Suprapubic skin (tissue), 4 donors: ENCODE measurements at regions not wholly inside any gene's neighbourhood (a gene's known extent, or its start where the extent isn't known, plus 50 kb on each side); places are given as distances from the start of the nearest gene placed in this dataset.

Source experiments
- DNase-seq, 2 donors: peaks; one replicate each; pipeline ENCODE4 v3.0.0-alpha.2; 2019; ENCODE audit warnings: low spot score in 2 of 2
- H3K27ac ChIP-seq: fragments of 200-600 bp; sonication (generic); one replicate; pipeline ENCODE4 v1.5.1; 2019
- H3K27me3 ChIP-seq: fragments of 200-600 bp; sonication (generic); one replicate; pipeline ENCODE4 v1.5.1; 2019
- H3K36me3 ChIP-seq: fragments of 200-600 bp; sonication (generic); one replicate; pipeline ENCODE4 v1.5.1; 2019
- H3K4me1 ChIP-seq: fragments of 200-600 bp; sonication (generic); one replicate; pipeline ENCODE4 v1.5.1; 2019
- H3K4me3 ChIP-seq: fragments of 200-600 bp; sonication (generic); one replicate; pipeline ENCODE4 v1.5.1; 2019; ENCODE audit warnings: mild to moderate bottlenecking
- H3K9me3 ChIP-seq: fragments of 200-600 bp; sonication (generic); one replicate; pipeline ENCODE4 v1.5.1; 2019
- EP300 ChIP-seq: sonication (generic); formaldehyde crosslinking; IDR thresholded peaks from one replicate; pipeline ENCODE4 v1.6.1; 2017; ENCODE audit warnings: antibody characterized with exemption
- POLR2A ChIP-seq, 2 donors: fragments of 450-650 bp; IDR thresholded peaks; one replicate each; pipeline ENCODE4 v1.6.1; 2017; ENCODE audit warnings: antibody characterized with exemption in 2 of 2, mild to moderate bottlenecking in 2 of 2, moderate library complexity in 2 of 2
- POLR2AphosphoS5 ChIP-seq, 3 donors: sonication (generic); formaldehyde crosslinking; IDR thresholded peaks; one replicate each; pipeline ENCODE4 v1.6.1; 2017; ENCODE audit warnings: antibody characterized with exemption in 3 of 3
- WGBS: methylation state at CpG from one replicate; pipeline ENCODE4 v1.1.5; 2018; 5-methylcytosine and 5-hydroxymethylcytosine counted together
- TF ChIP-seq, protein P1 (sequence below), 2 donors: fragments of 200-600 bp in 1 of 2; fragments of 450-650 bp in 1 of 2; sonication (generic) in 1 of 2; IDR thresholded peaks; one replicate each; pipeline ENCODE4 v1.5.1; 2016 to 2019; ENCODE audit warnings: antibody characterized with exemption in 2 of 2, mild to moderate bottlenecking in 1 of 2, moderate library complexity in 1 of 2

DNA sequence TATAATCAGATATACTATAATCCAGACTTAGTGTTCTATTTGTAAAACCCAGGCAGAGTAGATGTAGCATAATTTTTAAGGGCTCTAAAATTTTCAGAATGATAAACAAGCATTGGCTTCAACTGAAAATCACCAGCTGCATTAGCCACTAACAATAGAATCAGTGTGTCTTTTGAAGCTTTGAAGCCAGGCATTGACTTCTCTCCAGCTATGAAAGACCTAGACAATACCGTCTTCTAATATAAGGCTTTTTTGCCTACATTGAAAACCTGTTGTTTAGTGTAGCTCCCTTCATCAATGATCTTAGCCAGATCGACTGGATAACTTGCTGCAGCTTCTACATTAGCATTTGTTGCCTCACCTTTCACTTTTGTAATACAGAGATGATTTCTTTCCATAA, 1877.3 kb upstream of the ACO1 start:
- Histone ChIP-seq H3K27me3 (no peaks in the 10 kb centered on the region), H3K27ac (no peak overlapping the region), H3K4me1 (no peaks in the 10 kb centered on the region), H3K9me3 (no peaks in the 10 kb centered on the region), H3K4me3 (no peak overlapping the region), H3K36me3 (no peaks in the 10 kb centered on the region)
- DNase-seq: no peak
- WGBS: 74% methylated on average over 2 of the region's 2 CpGs
- TF ChIP-seq EP300 (no peak), POLR2AphosphoS5 (IDR thresholded peaks at IDR 0.05) (no peak), POLR2A (IDR thresholded peaks at IDR 0.05) (no peak)
- TF ChIP-seq, protein P1, sequence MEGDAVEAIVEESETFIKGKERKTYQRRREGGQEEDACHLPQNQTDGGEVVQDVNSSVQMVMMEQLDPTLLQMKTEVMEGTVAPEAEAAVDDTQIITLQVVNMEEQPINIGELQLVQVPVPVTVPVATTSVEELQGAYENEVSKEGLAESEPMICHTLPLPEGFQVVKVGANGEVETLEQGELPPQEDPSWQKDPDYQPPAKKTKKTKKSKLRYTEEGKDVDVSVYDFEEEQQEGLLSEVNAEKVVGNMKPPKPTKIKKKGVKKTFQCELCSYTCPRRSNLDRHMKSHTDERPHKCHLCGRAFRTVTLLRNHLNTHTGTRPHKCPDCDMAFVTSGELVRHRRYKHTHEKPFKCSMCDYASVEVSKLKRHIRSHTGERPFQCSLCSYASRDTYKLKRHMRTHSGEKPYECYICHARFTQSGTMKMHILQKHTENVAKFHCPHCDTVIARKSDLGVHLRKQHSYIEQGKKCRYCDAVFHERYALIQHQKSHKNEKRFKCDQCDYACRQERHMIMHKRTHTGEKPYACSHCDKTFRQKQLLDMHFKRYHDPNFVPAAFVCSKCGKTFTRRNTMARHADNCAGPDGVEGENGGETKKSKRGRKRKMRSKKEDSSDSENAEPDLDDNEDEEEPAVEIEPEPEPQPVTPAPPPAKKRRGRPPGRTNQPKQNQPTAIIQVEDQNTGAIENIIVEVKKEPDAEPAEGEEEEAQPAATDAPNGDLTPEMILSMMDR (IDR thresholded peaks at IDR 0.05): no peak

DNA sequence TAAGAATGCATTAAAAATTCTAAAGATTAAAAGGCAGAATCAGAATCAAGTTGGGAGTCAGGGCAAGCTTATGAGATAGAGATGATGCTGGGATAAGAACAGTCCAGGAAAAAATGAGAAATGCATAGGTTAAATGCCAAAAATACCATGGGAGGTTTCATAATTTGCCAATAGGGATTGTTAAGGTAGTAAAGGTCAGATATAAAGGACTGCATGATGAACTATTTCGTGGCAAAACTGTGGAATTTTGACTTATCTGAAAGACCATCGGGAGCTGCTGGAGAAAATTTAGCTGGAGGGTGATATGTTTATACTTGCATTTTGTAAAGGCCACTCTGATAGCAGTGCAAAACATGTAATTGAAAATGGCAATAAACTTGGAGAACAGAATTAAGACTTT, 1872.8 kb upstream of the ACO1 start:
- no peaks in the 10 kb centered on the region for H3K36me3 ChIP-seq
- no peaks in the 10 kb centered on the region for H3K27me3 ChIP-seq
- no peak for TF ChIP-seq POLR2AphosphoS5 (IDR thresholded peaks at IDR 0.05)
- TF ChIP-seq POLR2A (IDR thresholded peaks at IDR 0.05): no peak
- TF ChIP-seq, protein P1 (IDR thresholded peaks at IDR 0.05): no peak
- TF ChIP-seq EP300: no peak
- H3K27ac ChIP-seq: no peak overlapping the region
- 45% methylated on average over 2 of the region's 2 CpGs for WGBS
- H3K4me1 ChIP-seq: no peaks in the 10 kb centered on the region
- H3K9me3 ChIP-seq: peaks cover 4% of the 10 kb centered on the region
- no peak for DNase-seq
- no peak overlapping the region for H3K4me3 ChIP-seq

DNA sequence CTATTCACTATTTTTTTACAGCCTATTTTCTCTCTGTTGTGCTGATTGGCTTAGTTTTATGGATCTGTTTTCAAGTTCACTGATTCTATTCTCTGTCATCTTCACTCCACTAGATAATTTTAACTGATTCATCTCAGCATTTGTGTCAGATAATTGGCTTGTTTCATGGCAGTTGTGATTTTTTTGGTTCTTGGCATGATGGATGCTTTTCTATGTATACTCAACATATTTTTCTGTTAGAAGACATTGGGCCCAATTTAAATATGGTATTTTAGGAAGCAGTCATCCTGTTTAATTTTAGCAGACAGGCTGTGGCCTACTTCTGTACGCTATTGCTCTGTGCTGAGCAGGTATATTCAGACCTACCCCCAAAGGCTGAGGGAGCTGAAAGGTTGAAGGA, 1865.3 kb upstream of the ACO1 start:
- no peaks in the 10 kb centered on the region for H3K4me1 ChIP-seq
- H3K4me3 ChIP-seq: no peak overlapping the region
- no peaks in the 10 kb centered on the region for H3K27me3 ChIP-seq
- H3K27ac ChIP-seq: no peak overlapping the region
- H3K9me3 ChIP-seq: no peaks in the 10 kb centered on the region
- no peak for DNase-seq
- WGBS: 95% methylated on average over 1 of the region's 1 CpG
- TF ChIP-seq POLR2AphosphoS5 (IDR thresholded peaks at IDR 0.05): no peak
- no peak for TF ChIP-seq EP300
- TF ChIP-seq, protein P1 (IDR thresholded peaks at IDR 0.05): no peak
- TF ChIP-seq POLR2A (IDR thresholded peaks at IDR 0.05): no peak
- H3K36me3 ChIP-seq: no peaks in the 10 kb centered on the region

DNA sequence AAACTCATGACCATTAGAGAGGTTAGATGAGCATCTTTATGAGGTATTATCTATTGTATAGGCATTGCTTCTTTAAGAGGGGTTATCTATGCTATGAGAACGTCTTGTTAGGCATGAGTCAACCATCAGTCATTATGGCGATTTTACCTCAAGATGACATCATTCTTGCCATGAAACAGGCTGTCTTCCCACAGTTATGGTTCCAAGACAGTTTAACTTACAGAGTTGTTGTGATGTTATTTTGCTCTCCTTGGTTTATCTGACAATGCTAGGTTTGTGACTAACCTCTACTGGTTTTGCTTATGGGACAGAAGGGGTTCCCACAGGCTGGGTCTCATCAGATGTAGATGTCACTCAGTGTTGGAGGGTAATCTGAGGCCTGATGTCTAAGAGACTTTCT, 1864.7 kb upstream of the ACO1 start:
- no peak for DNase-seq
- H3K27me3 ChIP-seq: no peaks in the 10 kb centered on the region
- WGBS: 83% methylated on average over 2 of the region's 2 CpGs

DNA sequence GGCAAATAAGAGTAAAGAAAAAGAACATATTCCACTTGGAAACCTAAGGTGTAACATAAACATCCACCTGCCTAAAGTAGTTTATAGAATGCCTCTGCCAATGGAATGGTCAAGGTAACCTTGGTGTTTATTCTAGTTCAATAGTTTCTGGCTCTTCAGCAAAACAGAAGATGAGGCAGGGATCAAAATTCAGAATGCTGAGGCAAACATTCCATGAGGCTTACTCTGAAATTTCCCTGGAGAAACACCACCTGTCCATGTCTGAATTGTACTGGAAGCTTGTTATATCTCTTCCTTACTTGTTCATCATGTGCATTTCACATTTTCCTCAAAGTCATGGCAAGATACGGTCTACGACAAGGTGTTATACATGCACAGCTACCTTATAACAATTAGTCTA, 1862.4 kb upstream of the ACO1 start:
- DNase-seq: no peak
- 90% methylated on average over 2 of the region's 2 CpGs for WGBS

More for the DNA sequence above, 1864.7 kb upstream of the ACO1 start:
- no peaks in the 10 kb centered on the region for H3K9me3 ChIP-seq
- no peak overlapping the region for H3K4me3 ChIP-seq
- TF ChIP-seq POLR2AphosphoS5 (IDR thresholded peaks at IDR 0.05): no peak
- TF ChIP-seq POLR2A (IDR thresholded peaks at IDR 0.05): no peak
- TF ChIP-seq, protein P1 (IDR thresholded peaks at IDR 0.05): no peak
- TF ChIP-seq EP300: no peak
- H3K4me1 ChIP-seq: no peaks in the 10 kb centered on the region
- no peak overlapping the region for H3K27ac ChIP-seq
- H3K36me3 ChIP-seq: no peaks in the 10 kb centered on the region

More for the DNA sequence above, 1862.4 kb upstream of the ACO1 start:
- H3K36me3 ChIP-seq: no peaks in the 10 kb centered on the region
- TF ChIP-seq POLR2A (IDR thresholded peaks at IDR 0.05): no peak
- TF ChIP-seq, protein P1 (IDR thresholded peaks at IDR 0.05): no peak
- TF ChIP-seq EP300: no peak
- TF ChIP-seq POLR2AphosphoS5 (IDR thresholded peaks at IDR 0.05): no peak
- no peak overlapping the region for H3K27ac ChIP-seq
- no peaks in the 10 kb centered on the region for H3K4me1 ChIP-seq
- no peaks in the 10 kb centered on the region for H3K27me3 ChIP-seq
- H3K9me3 ChIP-seq: no peaks in the 10 kb centered on the region
- no peak overlapping the region for H3K4me3 ChIP-seq
